ENCODE measurements at regions not wholly inside any gene's neighbourhood (a gene's known extent, or its start where the extent isn't known, plus 50 kb on each side); places are given as distances from the start of the nearest gene placed in this dataset.

GRCh38 chr3:94314218-94314883, 251.5 kb downstream of the NSUN3 start:
- TF ChIP-seq POLR2A (IDR thresholded peaks at IDR 0.05), result no peak
- TF ChIP-seq, protein P1, sequence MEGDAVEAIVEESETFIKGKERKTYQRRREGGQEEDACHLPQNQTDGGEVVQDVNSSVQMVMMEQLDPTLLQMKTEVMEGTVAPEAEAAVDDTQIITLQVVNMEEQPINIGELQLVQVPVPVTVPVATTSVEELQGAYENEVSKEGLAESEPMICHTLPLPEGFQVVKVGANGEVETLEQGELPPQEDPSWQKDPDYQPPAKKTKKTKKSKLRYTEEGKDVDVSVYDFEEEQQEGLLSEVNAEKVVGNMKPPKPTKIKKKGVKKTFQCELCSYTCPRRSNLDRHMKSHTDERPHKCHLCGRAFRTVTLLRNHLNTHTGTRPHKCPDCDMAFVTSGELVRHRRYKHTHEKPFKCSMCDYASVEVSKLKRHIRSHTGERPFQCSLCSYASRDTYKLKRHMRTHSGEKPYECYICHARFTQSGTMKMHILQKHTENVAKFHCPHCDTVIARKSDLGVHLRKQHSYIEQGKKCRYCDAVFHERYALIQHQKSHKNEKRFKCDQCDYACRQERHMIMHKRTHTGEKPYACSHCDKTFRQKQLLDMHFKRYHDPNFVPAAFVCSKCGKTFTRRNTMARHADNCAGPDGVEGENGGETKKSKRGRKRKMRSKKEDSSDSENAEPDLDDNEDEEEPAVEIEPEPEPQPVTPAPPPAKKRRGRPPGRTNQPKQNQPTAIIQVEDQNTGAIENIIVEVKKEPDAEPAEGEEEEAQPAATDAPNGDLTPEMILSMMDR (IDR thresholded peaks at IDR 0.05), result no peak
- no peak for TF ChIP-seq EP300 (IDR thresholded peaks at IDR 0.05)
- no peak for TF ChIP-seq POLR2AphosphoS5 (IDR thresholded peaks at IDR 0.05)

Measured in stomach (tissue), 4 donors.